ENCODE measurements at regions not wholly inside any gene's neighbourhood (a gene's known extent, or its start where the extent isn't known, plus 50 kb on each side); places are given as distances from the start of the nearest gene placed in this dataset.

DNA sequence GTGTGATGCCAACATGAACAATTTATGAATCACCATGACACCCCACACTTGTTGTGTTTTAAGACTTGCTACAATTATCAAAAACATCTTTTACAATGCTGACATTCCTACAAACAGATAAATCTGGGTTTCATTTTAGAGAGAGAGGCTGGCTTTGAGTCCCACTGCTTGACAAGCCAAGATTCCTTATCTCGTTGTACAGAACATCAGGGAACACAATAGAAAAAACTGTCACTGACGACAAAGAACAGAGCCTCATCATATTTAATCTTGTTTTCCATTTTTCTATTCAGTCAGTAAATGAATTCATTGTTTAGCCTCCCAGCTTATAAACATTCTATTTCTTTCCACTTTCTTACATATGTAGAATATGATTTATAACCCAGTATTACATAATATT is 461.6 kb upstream of the VSTM2A start:
- CTCF ChIA-PET, result no interaction called here
- H3K4me3 ChIP-seq (ENCODE audit: low read depth, low read length), result no peak overlapping the region
- POLR2A ChIA-PET, result no interaction called here
- DNase-seq (ENCODE audit: low read depth, low spot score), result no peak
- no peak for TF ChIP-seq CTCF (IDR thresholded peaks at IDR 0.05; ENCODE audit: insufficient read depth, low read length, missing control alignments)

DNA sequence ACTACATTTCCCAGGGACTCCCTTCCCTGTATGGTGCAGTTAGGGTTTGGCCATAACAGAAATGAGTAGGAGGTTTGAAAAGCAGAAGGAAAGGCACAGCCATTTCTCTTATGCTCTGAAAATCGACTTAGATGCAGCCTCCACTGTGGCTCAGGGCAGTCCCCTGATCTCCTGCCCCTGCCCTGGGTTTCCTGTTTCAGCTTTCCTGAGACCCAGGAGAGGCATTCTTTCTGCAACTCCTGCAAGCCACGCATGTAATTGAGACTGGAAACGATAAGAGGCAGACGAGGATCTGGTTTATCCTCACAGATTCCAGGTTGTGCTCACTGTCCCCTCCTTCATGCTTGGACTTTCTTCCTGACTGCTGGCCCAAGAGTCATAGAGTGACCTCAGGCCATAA is 461.2 kb upstream of the VSTM2A start:
- CTCF ChIA-PET, result no interaction called here
- TF ChIP-seq CTCF (IDR thresholded peaks at IDR 0.05; ENCODE audit: insufficient read depth, low read length, missing control alignments), result no peak
- H3K4me3 ChIP-seq (ENCODE audit: low read depth, low read length), result no peak overlapping the region
- POLR2A ChIA-PET, result no interaction called here
- no peak for DNase-seq (ENCODE audit: low read depth, low spot score)

DNA sequence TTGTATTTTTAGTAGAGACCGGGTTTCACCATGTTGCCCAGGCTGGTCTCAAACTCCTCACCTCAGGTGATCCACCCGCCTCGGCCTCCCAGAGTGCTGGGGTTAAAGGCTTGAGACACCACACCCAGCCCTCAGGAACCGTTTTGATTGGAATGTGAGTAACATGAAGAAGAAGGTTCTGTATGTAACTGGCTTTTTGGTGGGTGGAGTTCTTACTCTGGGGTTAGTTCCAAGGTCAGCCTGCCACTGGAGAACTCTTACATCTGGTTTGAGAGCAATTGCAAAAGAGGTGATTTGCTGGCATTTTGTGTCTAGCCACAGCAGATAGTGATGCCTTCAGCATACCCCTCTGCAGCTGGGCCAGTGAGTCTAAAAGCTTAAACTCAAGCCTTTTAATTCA is 457.8 kb upstream of the VSTM2A start:
- POLR2A ChIA-PET, result no interaction called here
- TF ChIP-seq CTCF (IDR thresholded peaks at IDR 0.05; ENCODE audit: insufficient read depth, low read length, missing control alignments), result no peak
- CTCF ChIA-PET, result no interaction called here
- H3K4me3 ChIP-seq (ENCODE audit: low read depth, low read length), result no peak overlapping the region
- DNase-seq (ENCODE audit: low read depth, low spot score), result no peak

GRCh38 chr7:54090652-54091213 is 451.4 kb upstream of the VSTM2A start:
- no peak overlapping the region for H3K4me3 ChIP-seq (ENCODE audit: low read depth, low read length)
- no peak for TF ChIP-seq CTCF (IDR thresholded peaks at IDR 0.05; ENCODE audit: insufficient read depth, low read length, missing control alignments)
- ChIA-PET POLR2A (no interaction called here), CTCF (no interaction called here)
- DNase-seq (ENCODE audit: low read depth, low spot score), result no peak

GRCh38 chr7:54091322-54091721 is 450.9 kb upstream of the VSTM2A start:
- ChIA-PET POLR2A (no interaction called here), CTCF (no interaction called here)
- DNase-seq (ENCODE audit: low read depth, low spot score), result no peak
- no peak for TF ChIP-seq CTCF (IDR thresholded peaks at IDR 0.05; ENCODE audit: insufficient read depth, low read length, missing control alignments)
- H3K4me3 ChIP-seq (ENCODE audit: low read depth, low read length), result no peak overlapping the region

GRCh38 chr7:54097886-54098285 is 444.3 kb upstream of the VSTM2A start:
- no peak overlapping the region for H3K4me3 ChIP-seq (ENCODE audit: low read depth, low read length)
- ChIA-PET POLR2A (no interaction called here), CTCF (no interaction called here)
- DNase-seq (ENCODE audit: low read depth, low spot score), result no peak
- no peak for TF ChIP-seq CTCF (IDR thresholded peaks at IDR 0.05; ENCODE audit: insufficient read depth, low read length, missing control alignments)

Data from AG04449 (cell line).